Nephron progenitor cell (in vitro differentiated cells): ENCODE measurements at regions not wholly inside any gene's neighbourhood (a gene's known extent, or its start where the extent isn't known, plus 50 kb on each side); places are given as distances from the start of the nearest gene placed in this dataset.
A peak's percentile ranks its signal among the peaks of the same experiment; 100 is the strongest.

ENCODE experiments used
- DNase-seq: peaks from one replicate; pipeline ENCODE4 v3.0.0; 2021
- H3K27ac Mint-ChIP-seq: 2 replicates; pipeline ENCODE4 v1.8.0; 2021; ENCODE audit warnings: mild to moderate bottlenecking, moderate library complexity, mixed read lengths
- H3K27me3 Mint-ChIP-seq: 2 replicates; pipeline ENCODE4 v1.8.0; 2021; ENCODE audit warnings: mild to moderate bottlenecking, low read depth, mixed read lengths; ENCODE audit not compliant: poor library complexity
- H3K36me3 Mint-ChIP-seq: 2 replicates; pipeline ENCODE4 v1.8.0; 2021; ENCODE audit warnings: low read depth, mixed read lengths
- H3K4me1 Mint-ChIP-seq: 2 replicates; pipeline ENCODE4 v1.8.0; 2021; ENCODE audit warnings: mixed read lengths
- H3K4me3 Mint-ChIP-seq: 2 replicates; pipeline ENCODE4 v1.8.0; 2021; ENCODE audit warnings: mild to moderate bottlenecking, moderate library complexity, mixed read lengths
- H3K9me3 Mint-ChIP-seq: 2 replicates; pipeline ENCODE4 v1.8.0; 2021; ENCODE audit warnings: mild to moderate bottlenecking, moderate library complexity, mixed read lengths
- TF ChIP-seq, protein P1 (sequence below): fragments of 200-600 bp; sonication (generic); IDR thresholded peaks from 2 replicates; pipeline ENCODE4 v1.5.0; 2021; ENCODE audit warnings: antibody characterized with exemption

DNA sequence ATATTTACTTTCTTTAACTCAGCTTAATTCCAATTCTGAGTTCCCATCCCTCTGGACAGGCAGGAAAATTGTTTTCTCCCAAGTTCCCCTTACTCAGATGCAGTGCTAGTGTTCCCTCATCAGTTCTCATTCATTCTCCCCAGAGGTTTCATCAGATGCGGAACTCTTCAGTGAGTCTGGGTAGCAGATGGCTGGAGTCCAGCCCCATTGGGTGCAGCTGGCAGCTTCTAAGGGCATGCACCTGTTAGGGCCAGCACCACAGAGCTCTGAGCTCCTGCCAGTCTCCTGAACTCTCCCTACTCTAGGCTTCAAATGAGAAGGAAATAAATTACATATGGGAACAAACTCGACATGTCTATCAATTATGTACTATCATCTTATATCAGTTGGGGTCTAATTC, 76.6 kb downstream of the SOD2 start:
- Mint-ChIP-seq H3K36me3 (no peaks in the 10 kb centered on the region), H3K27ac (no peak overlapping the region), H3K4me1 (peaks cover 7% of the 10 kb centered on the region), H3K4me3 (no peak overlapping the region), H3K9me3 (peaks cover 69% of the 10 kb centered on the region), H3K27me3 (peaks cover 15% of the 10 kb centered on the region)
- TF ChIP-seq, protein P1, sequence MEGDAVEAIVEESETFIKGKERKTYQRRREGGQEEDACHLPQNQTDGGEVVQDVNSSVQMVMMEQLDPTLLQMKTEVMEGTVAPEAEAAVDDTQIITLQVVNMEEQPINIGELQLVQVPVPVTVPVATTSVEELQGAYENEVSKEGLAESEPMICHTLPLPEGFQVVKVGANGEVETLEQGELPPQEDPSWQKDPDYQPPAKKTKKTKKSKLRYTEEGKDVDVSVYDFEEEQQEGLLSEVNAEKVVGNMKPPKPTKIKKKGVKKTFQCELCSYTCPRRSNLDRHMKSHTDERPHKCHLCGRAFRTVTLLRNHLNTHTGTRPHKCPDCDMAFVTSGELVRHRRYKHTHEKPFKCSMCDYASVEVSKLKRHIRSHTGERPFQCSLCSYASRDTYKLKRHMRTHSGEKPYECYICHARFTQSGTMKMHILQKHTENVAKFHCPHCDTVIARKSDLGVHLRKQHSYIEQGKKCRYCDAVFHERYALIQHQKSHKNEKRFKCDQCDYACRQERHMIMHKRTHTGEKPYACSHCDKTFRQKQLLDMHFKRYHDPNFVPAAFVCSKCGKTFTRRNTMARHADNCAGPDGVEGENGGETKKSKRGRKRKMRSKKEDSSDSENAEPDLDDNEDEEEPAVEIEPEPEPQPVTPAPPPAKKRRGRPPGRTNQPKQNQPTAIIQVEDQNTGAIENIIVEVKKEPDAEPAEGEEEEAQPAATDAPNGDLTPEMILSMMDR, result no peak
- DNase-seq, result no peak

DNA sequence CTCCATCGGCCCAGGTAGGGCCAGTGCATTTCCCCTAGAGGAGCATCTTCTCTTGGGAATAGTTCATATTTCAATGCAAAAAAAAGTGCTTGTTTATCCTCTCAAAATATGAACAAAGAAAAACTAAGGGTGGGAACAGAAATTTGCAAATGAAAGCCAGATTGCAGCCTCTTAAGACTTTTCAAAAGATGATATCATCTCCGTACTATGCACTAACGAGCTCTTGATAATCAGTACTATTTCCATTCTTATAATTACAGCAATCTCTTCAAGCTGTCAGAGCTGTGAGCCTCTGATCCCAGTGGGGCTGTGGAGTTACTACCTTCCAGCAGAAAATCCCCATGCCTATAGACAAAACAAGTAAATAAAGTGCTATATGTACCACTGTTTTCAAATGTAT, 77.1 kb downstream of the SOD2 start:
- Mint-ChIP-seq H3K36me3 (no peaks in the 10 kb centered on the region), H3K4me3 (no peak overlapping the region), H3K4me1 (peaks cover 7% of the 10 kb centered on the region), H3K27ac (no peak overlapping the region), H3K27me3 (peaks cover 15% of the 10 kb centered on the region), H3K9me3 (peaks cover 71% of the 10 kb centered on the region)
- TF ChIP-seq, protein P1, result no peak
- DNase-seq, result no peak

DNA sequence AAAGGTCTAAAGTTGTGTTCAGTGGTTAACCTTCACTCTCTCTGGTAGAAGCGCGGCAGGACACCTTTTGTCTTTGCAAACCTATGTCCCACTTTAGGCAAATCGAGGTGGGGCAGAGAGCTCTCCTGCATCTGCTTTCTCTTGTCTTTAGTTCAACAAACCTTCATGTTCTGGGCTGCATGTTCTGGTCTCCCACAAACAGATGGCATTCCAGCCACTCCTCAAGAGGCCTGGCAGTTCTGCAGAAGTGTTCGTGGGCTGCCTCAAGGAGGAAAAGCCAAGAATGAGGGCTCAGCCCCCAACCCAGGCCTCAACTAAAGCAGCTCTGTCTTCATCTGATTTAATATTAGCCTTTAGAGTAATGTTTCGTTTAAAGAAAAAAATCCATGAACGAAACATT, 82.2 kb downstream of the SOD2 start:
- TF ChIP-seq, protein P1, result no peak
- H3K27me3 Mint-ChIP-seq, result peaks cover 3% of the 10 kb centered on the region

DNA sequence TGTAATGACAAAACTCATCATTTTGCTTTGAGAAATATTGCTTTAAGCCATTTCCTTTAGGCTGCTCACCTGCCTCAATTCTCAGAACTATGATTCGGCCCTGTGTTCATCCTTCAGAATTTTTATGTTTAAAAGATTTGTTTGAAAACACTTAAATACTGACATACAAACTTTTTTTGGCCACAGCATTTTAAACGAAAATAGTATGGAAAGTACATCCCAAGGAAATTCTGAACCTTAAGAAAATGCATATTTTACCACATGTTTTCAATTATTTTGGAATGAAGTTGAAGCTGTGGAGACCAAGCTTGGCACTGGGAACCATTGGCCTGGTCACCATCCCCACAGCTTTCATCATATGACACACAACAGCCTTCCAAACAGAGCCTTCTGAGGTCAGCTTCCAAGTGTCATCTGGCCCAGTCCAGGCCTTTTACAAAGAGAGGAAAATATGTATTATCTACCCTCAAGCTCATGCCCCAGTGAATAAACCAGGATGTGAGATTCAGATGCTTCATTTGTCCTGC, 83.3 kb downstream of the SOD2 start:
- H3K4me3 Mint-ChIP-seq, result no peak overlapping the region
- H3K27me3 Mint-ChIP-seq, result peaks cover 3% of the 10 kb centered on the region

More for the DNA sequence above, 82.2 kb downstream of the SOD2 start:
- H3K9me3 Mint-ChIP-seq, result peaks cover 43% of the 10 kb centered on the region
- H3K4me3 Mint-ChIP-seq, result no peak overlapping the region
- no peaks in the 10 kb centered on the region for H3K4me1 Mint-ChIP-seq
- H3K36me3 Mint-ChIP-seq, result no peaks in the 10 kb centered on the region
- H3K27ac Mint-ChIP-seq, result no peak overlapping the region
- DNase-seq, result no peak

DNA sequence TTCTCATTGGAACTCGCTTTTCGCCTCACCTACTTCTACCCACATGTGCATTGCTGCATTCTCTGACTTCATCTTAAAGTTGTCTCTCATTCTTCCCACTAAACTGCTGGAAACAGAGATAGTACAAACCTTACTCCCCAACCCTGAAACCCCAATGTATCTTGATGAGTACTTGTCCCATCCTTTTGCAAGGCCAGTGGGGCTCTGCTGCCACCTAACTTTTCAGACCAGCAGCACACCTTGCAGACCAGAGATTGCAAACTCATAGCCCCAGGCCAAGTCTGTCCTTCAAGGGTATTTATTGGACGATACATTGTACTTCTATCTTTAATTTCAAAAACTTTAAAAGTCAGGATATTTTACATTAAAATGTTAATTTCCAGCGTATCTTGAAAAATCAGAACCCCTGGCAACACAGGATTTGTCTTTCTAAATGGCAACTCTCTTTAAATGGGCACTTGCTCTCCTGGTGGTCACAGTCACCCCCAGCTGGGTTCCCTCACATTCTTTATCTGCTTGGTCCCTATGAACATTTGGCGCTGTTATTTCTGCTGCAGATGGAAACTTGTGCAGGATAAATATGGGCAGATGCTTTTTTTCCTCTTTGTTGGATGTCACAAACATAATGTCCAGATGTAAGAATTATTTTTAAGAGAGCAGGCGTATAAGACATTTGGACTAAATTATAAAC, 83.9 kb downstream of the SOD2 start:
- Mint-ChIP-seq H3K27me3 (peaks cover 3% of the 10 kb centered on the region), H3K4me3 (no peak overlapping the region), H3K4me1 (no peaks in the 10 kb centered on the region), H3K27ac (no peak overlapping the region), H3K36me3 (no peaks in the 10 kb centered on the region), H3K9me3 (peaks cover 36% of the 10 kb centered on the region)
- peak; percentile 20 for DNase-seq
- TF ChIP-seq, protein P1, result peak; percentile 28

More for the DNA sequence above, 83.3 kb downstream of the SOD2 start:
- no peak for DNase-seq
- no peak overlapping the region for H3K27ac Mint-ChIP-seq
- peaks cover 38% of the 10 kb centered on the region for H3K9me3 Mint-ChIP-seq
- TF ChIP-seq, protein P1, result no peak
- no peaks in the 10 kb centered on the region for H3K36me3 Mint-ChIP-seq
- no peaks in the 10 kb centered on the region for H3K4me1 Mint-ChIP-seq

DNA sequence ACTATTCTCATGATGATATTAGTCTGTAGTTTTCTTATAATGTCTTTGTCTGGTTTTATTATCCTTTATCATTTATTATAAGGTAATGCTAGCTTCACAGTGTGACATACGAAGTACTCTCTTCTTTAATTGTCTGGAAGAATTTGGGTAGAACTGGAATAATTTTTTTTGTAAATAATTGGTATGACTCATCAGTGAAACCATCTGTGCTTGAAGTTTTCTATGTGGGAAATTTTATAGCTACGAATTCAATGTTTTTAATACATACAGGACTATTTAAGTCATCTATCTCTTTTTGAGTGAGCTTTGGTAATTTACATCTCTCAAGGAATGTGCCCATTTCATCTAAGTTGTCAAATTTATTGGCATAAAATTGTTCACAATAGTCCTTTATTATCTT, 86.3 kb downstream of the SOD2 start:
- TF ChIP-seq, protein P1, result no peak
- peaks cover 1% of the 10 kb centered on the region for H3K4me1 Mint-ChIP-seq
- DNase-seq, result no peak
- peaks cover 3% of the 10 kb centered on the region for H3K27me3 Mint-ChIP-seq
- H3K36me3 Mint-ChIP-seq, result no peaks in the 10 kb centered on the region
- H3K4me3 Mint-ChIP-seq, result no peak overlapping the region
- peaks cover 23% of the 10 kb centered on the region for H3K9me3 Mint-ChIP-seq
- no peak overlapping the region for H3K27ac Mint-ChIP-seq
